Calu3 (cell line): ENCODE measurements at regions not wholly inside any gene's neighbourhood (a gene's known extent, or its start where the extent isn't known, plus 50 kb on each side); places are given as distances from the start of the nearest gene placed in this dataset.

Experiments
- BruUV-seq: library from RNA; stranded (reverse); fragments of 400-500 nt; replicated peaks from 2 replicates; lab custom pipeline; 2021; lab: Mats Ljungman, UMichigan
- CTCF ChIA-PET: fragments of 300-600 bp; sonication (Branson Sonifier 250); formaldehyde crosslinking; loops from one replicate; lab custom pipeline; 2022; ENCODE audit warnings: antibody characterized with exemption; lab: Charles Lee
- DNase-seq: peaks from one replicate; pipeline ENCODE4 v3.0.0; 2022
- H3K27ac Mint-ChIP-seq: one replicate; pipeline ENCODE4 v1.8.0; 2022; ENCODE audit warnings: mixed read lengths; ENCODE audit not compliant: unreplicated experiment
- H3K27me3 Mint-ChIP-seq: one replicate; pipeline ENCODE4 v1.8.0; 2022; ENCODE audit warnings: mixed read lengths; ENCODE audit not compliant: unreplicated experiment
- H3K36me3 Mint-ChIP-seq: one replicate; pipeline ENCODE4 v1.8.0; 2022; ENCODE audit warnings: mild to moderate bottlenecking, moderate library complexity, mixed read lengths; ENCODE audit not compliant: insufficient read depth, unreplicated experiment
- H3K4me1 Mint-ChIP-seq: one replicate; pipeline ENCODE4 v1.8.0; 2022; ENCODE audit warnings: mild to moderate bottlenecking, low read depth, mixed read lengths; ENCODE audit not compliant: unreplicated experiment
- H3K4me3 Mint-ChIP-seq: one replicate; pipeline ENCODE4 v1.8.0; 2022; ENCODE audit warnings: mild to moderate bottlenecking, low read depth, moderate library complexity, mixed read lengths; ENCODE audit not compliant: unreplicated experiment
- H3K9me3 Mint-ChIP-seq: one replicate; pipeline ENCODE4 v1.8.0; 2022; ENCODE audit warnings: low read depth, mixed read lengths; ENCODE audit not compliant: unreplicated experiment
- CTCF ChIP-seq: fragments of 200-600 bp; IDR thresholded peaks from one replicate; pipeline ENCODE4 v1.8.0; 2022; ENCODE audit warnings: antibody characterized with exemption; ENCODE audit not compliant: unreplicated experiment
- intact Hi-C: fragments of 100-400 bp; cut with micrococcal nuclease; formaldehyde crosslinking; loops from one replicate; pipeline ENCODE4 v1.10.0; 2022; ENCODE audit not compliant: unreplicated experiment

GRCh38 chr15:39326306-39326975 is 254.4 kb upstream of the THBS1 start:
- DNase-seq: no peak
- Mint-ChIP-seq H3K4me3 (no peak overlapping the region), H3K36me3 (no peaks in the 10 kb centered on the region), H3K9me3 (no peaks in the 10 kb centered on the region), H3K27me3 (no peaks in the 10 kb centered on the region), H3K27ac (no peak overlapping the region), H3K4me1 (peaks cover 13% of the 10 kb centered on the region)
- TF ChIP-seq CTCF: no peak
- intact Hi-C loops: no loop called here
- CTCF ChIA-PET: no interaction called here
- BruUV-seq: no TSS peak

GRCh38 chr15:39327005-39327730 is 253.7 kb upstream of the THBS1 start:
- no peaks in the 10 kb centered on the region for H3K36me3 Mint-ChIP-seq
- H3K9me3 Mint-ChIP-seq: no peaks in the 10 kb centered on the region
- TF ChIP-seq CTCF: no peak
- H3K27ac Mint-ChIP-seq: no peak overlapping the region
- no TSS peak for BruUV-seq
- no peak overlapping the region for H3K4me3 Mint-ChIP-seq
- no peak for DNase-seq
- CTCF ChIA-PET: no interaction called here
- intact Hi-C loops: no loop called here
- H3K4me1 Mint-ChIP-seq: peaks cover 13% of the 10 kb centered on the region
- no peaks in the 10 kb centered on the region for H3K27me3 Mint-ChIP-seq

GRCh38 chr15:39330061-39330460 is 250.8 kb upstream of the THBS1 start:
- no peaks in the 10 kb centered on the region for H3K27me3 Mint-ChIP-seq
- BruUV-seq: no TSS peak
- no peak overlapping the region for H3K27ac Mint-ChIP-seq
- no peak overlapping the region for H3K4me3 Mint-ChIP-seq
- DNase-seq: no peak
- H3K4me1 Mint-ChIP-seq: peaks cover 13% of the 10 kb centered on the region
- no peaks in the 10 kb centered on the region for H3K36me3 Mint-ChIP-seq
- TF ChIP-seq CTCF: no peak
- CTCF ChIA-PET: no interaction called here
- intact Hi-C loops: no loop called here
- no peaks in the 10 kb centered on the region for H3K9me3 Mint-ChIP-seq

GRCh38 chr15:39331584-39331983 is 249.3 kb upstream of the THBS1 start:
- Mint-ChIP-seq H3K27ac (no peak overlapping the region), H3K4me1 (peaks cover 4% of the 10 kb centered on the region), H3K27me3 (no peaks in the 10 kb centered on the region), H3K36me3 (no peaks in the 10 kb centered on the region), H3K9me3 (no peaks in the 10 kb centered on the region), H3K4me3 (no peak overlapping the region)
- DNase-seq: no peak
- TF ChIP-seq CTCF: no peak
- CTCF ChIA-PET: no interaction called here
- intact Hi-C loops: no loop called here
- no TSS peak for BruUV-seq
